ENCODE measurements at regions not wholly inside any gene's neighbourhood (a gene's known extent, or its start where the extent isn't known, plus 50 kb on each side); places are given as distances from the start of the nearest gene placed in this dataset.

GRCh38 chr2:117179405-117179804 is 635.1 kb upstream of the DDX18 start:
- DNase-seq, result no peak
- Histone ChIP-seq H3K79me1 (ENCODE audit: low read depth in 1 of 2, low read length in 2 of 2) (no peaks in the 10 kb centered on the region), H3K9me3 (ENCODE audit: control insufficient read depth, insufficient read depth, low read length) (peaks cover 12% of the 10 kb centered on the region), H2AFZ (replicated peaks; ENCODE audit: low read length, poor library complexity) (no peak overlapping the region), H2AK5ac (ENCODE audit: low read depth, low read length) (no peak overlapping the region), H3K23ac (ENCODE audit: low read depth, low read length) (no peak overlapping the region), H3K4me1 (ENCODE audit: control insufficient read depth, insufficient read depth, low read length) (no peaks in the 10 kb centered on the region), H3K9me1 (ENCODE audit: insufficient read depth, low read length) (no peaks in the 10 kb centered on the region), H2BK20ac (ENCODE audit: low read depth, low read length) (no peak overlapping the region), H3K18ac (ENCODE audit: low read depth, low read length) (no peak overlapping the region), H3K4me2 (ENCODE audit: low read depth, low read length) (no peak overlapping the region), H4K20me1 (ENCODE audit: insufficient read depth, low read length) (no peaks in the 10 kb centered on the region), H4K5ac (ENCODE audit: low read depth, low read length) (no peak overlapping the region), H3K4me3 (ENCODE audit: insufficient read depth, low read depth, low read length) (no peak overlapping the region), H2BK15ac (ENCODE audit: low read depth, low read length) (no peak overlapping the region), H4K91ac (ENCODE audit: insufficient read depth, low read depth, low read length) (no peak overlapping the region), H3K36me3 (ENCODE audit: control insufficient read depth, insufficient read depth, low read length) (no peaks in the 10 kb centered on the region), H3K56ac (ENCODE audit: extremely low read depth, insufficient read depth, low read length) (no peak overlapping the region), H3K27ac (ENCODE audit: insufficient read depth, low read length) (no peak overlapping the region), H2AK9ac (replicated peaks; ENCODE audit: low read depth, low read length, poor library complexity) (no peak overlapping the region), H3K27me3 (ENCODE audit: control insufficient read depth, insufficient read depth, low read length) (no peaks in the 10 kb centered on the region), H3K9ac (ENCODE audit: low read depth, low read length) (no peak overlapping the region), H4K8ac (ENCODE audit: low read depth in 2 of 2, low read length in 2 of 2) (no peak overlapping the region), H2BK5ac (ENCODE audit: low read depth, low read length, poor library complexity, severe bottlenecking) (no peak overlapping the region), H3K4ac (ENCODE audit: low read depth, low read length) (no peak overlapping the region), H3K14ac (replicated peaks; ENCODE audit: low read depth, low read length) (no peak overlapping the region), H2BK120ac (ENCODE audit: low read depth, low read length) (no peak overlapping the region)
- dilution Hi-C loops (cut with HindIII; ENCODE audit: low sequenced_read_pairs, unreplicated experiment) (no loop called here), intact Hi-C loops (cut with micrococcal nuclease) (no loop called here), in situ Hi-C loops (cut with MboI; ENCODE audit: low sequenced_read_pairs) (no loop called here)
- ATAC-seq (ENCODE audit: low read depth), result no peak
- BruUV-seq (replicated peaks), result no TSS peak
- POLR2A ChIA-PET (ENCODE audit: unreplicated experiment), result no interaction called here
- CTCF ChIA-PET, result no interaction called here
- TF ChIP-seq POLR2A (IDR thresholded peaks at IDR 0.05; ENCODE audit: low read depth, low read length) (no peak), USF2 (IDR thresholded peaks at IDR 0.05; ENCODE audit: low read depth, low read length) (no peak), MAZ (IDR thresholded peaks at IDR 0.05; ENCODE audit: borderline replicate concordance, low read depth, low read length) (no peak), RFX5 (IDR thresholded peaks at IDR 0.05; ENCODE audit: low read depth, low read length) (no peak), SMC3 (IDR thresholded peaks at IDR 0.05; ENCODE audit: low read depth, low read length) (no peak), MAFK (IDR thresholded peaks at IDR 0.05; ENCODE audit: low read depth, low read length) (no peak), RAD21 (IDR thresholded peaks at IDR 0.05; ENCODE audit: low read length) (no peak), NFE2L2 (IDR thresholded peaks at IDR 0.05; ENCODE audit: low read depth, low read length) (no peak), CEBPB (IDR thresholded peaks at IDR 0.05; ENCODE audit: low read depth, low read length) (no peak), FOS (IDR thresholded peaks at IDR 0.05; ENCODE audit: low read depth, low read length) (no peak), CHD1 (IDR thresholded peaks at IDR 0.05; ENCODE audit: low read depth, low read length) (no peak), RCOR1 (IDR thresholded peaks at IDR 0.05; ENCODE audit: insufficient replicate concordance, low read length) (no peak), BHLHE40 (IDR thresholded peaks at IDR 0.05; ENCODE audit: low read depth, low read length) (no peak), MXI1 (IDR thresholded peaks at IDR 0.05; ENCODE audit: borderline replicate concordance, low read depth, low read length) (no peak)
- TF ChIP-seq, protein P1, sequence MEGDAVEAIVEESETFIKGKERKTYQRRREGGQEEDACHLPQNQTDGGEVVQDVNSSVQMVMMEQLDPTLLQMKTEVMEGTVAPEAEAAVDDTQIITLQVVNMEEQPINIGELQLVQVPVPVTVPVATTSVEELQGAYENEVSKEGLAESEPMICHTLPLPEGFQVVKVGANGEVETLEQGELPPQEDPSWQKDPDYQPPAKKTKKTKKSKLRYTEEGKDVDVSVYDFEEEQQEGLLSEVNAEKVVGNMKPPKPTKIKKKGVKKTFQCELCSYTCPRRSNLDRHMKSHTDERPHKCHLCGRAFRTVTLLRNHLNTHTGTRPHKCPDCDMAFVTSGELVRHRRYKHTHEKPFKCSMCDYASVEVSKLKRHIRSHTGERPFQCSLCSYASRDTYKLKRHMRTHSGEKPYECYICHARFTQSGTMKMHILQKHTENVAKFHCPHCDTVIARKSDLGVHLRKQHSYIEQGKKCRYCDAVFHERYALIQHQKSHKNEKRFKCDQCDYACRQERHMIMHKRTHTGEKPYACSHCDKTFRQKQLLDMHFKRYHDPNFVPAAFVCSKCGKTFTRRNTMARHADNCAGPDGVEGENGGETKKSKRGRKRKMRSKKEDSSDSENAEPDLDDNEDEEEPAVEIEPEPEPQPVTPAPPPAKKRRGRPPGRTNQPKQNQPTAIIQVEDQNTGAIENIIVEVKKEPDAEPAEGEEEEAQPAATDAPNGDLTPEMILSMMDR (conservative IDR thresholded peaks at IDR 0.05; ENCODE audit: low read depth, low read length), result no peak
- TF ChIP-seq, protein P2, sequence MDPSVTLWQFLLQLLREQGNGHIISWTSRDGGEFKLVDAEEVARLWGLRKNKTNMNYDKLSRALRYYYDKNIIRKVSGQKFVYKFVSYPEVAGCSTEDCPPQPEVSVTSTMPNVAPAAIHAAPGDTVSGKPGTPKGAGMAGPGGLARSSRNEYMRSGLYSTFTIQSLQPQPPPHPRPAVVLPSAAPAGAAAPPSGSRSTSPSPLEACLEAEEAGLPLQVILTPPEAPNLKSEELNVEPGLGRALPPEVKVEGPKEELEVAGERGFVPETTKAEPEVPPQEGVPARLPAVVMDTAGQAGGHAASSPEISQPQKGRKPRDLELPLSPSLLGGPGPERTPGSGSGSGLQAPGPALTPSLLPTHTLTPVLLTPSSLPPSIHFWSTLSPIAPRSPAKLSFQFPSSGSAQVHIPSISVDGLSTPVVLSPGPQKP (IDR thresholded peaks at IDR 0.05; ENCODE audit: borderline replicate concordance, low read depth, low read length), result no peak
- no CpG with 5 or more reads among the region's 3 CpGs for WGBS, 2 experiments (ENCODE audit: extremely low coverage in 2 of 2, insufficient read length in 1 of 2)
